ENCODE measurements at regions not wholly inside any gene's neighbourhood (a gene's known extent, or its start where the extent isn't known, plus 50 kb on each side); places are given as distances from the start of the nearest gene placed in this dataset.

- TF ChIP-seq CTCF (IDR thresholded peaks at IDR 0.05; ENCODE audit: insufficient read depth, low read length) (no peak), POLR2AphosphoS5 (IDR thresholded peaks at IDR 0.05; ENCODE audit: low read depth) (no peak), REST (IDR thresholded peaks at IDR 0.05; ENCODE audit: insufficient replicate concordance, low read depth) (no peak), GABPA (IDR thresholded peaks at IDR 0.05; ENCODE audit: low read depth) (no peak)
These were observed 140.9 kb upstream of the HMCN1 start for GRCh38 chr1:185593271-185593670.

Measured in HL-60 (cell line).